SK-N-MC (cell line): ENCODE measurements at regions not wholly inside any gene's neighbourhood (a gene's known extent, or its start where the extent isn't known, plus 50 kb on each side); places are given as distances from the start of the nearest gene placed in this dataset.

Source experiments
- EZH2 ChIP-seq: fragments of 200-600 bp; sonication (generic); IDR thresholded peaks from one replicate; pipeline ENCODE4 v1.6.1; 2017; ENCODE audit warnings: antibody characterized with exemption
- FOXP2 ChIP-seq: optimal IDR thresholded peaks from 2 replicates; pipeline ENCODE3; 2011; ENCODE audit warnings: mild to moderate bottlenecking, moderate library complexity; ENCODE audit not compliant: insufficient read depth; ENCODE audit errors: extremely low read length, control extremely low read depth
- POLR2AphosphoS5 ChIP-seq: IDR thresholded peaks from 2 replicates; pipeline ENCODE4 v1.6.1; 2012; ENCODE audit warnings: mild to moderate bottlenecking, low read depth, low read length, borderline replicate concordance

- TF ChIP-seq EZH2: no peak
- no peak for TF ChIP-seq FOXP2
- TF ChIP-seq POLR2AphosphoS5: no peak
These were observed 255.1 kb upstream of the JAG1 start for GRCh38 chr20:10928841-10929421.
